Trophoblast cell (in vitro differentiated cells and primary cell): ENCODE measurements at regions not wholly inside any gene's neighbourhood (a gene's known extent, or its start where the extent isn't known, plus 50 kb on each side); places are given as distances from the start of the nearest gene placed in this dataset.

Experiments
- DNase-seq, 2 donors: peaks; one replicate each; pipeline ENCODE4 v3.0.0-alpha.2; 2016
- H2AFZ ChIP-seq: 2 replicates; pipeline ENCODE4 v1.6.1; 2013; ENCODE audit warnings: low read length, moderate library complexity, mild to moderate bottlenecking; ENCODE audit not compliant: insufficient read depth, poor library complexity
- H2AK5ac ChIP-seq: 2 replicates; pipeline ENCODE4 v1.6.1; 2013; ENCODE audit warnings: mild to moderate bottlenecking, low read length
- H2BK120ac ChIP-seq: 2 replicates; pipeline ENCODE4 v1.6.1; 2013; ENCODE audit warnings: low read length, mild to moderate bottlenecking, moderate library complexity; ENCODE audit not compliant: insufficient read depth, poor library complexity
- H2BK12ac ChIP-seq: 2 replicates; pipeline ENCODE4 v1.6.1; 2013; ENCODE audit warnings: mild to moderate bottlenecking, low read length, moderate library complexity
- H2BK5ac ChIP-seq: 2 replicates; pipeline ENCODE4 v1.6.1; 2013; ENCODE audit warnings: low read length, low read depth, moderate library complexity, mild to moderate bottlenecking; ENCODE audit not compliant: poor library complexity
- H3K14ac ChIP-seq: 2 replicates; pipeline ENCODE4 v1.6.1; 2013; ENCODE audit warnings: mild to moderate bottlenecking, low read length
- H3K18ac ChIP-seq: 2 replicates; pipeline ENCODE4 v1.6.1; 2013; ENCODE audit warnings: mild to moderate bottlenecking, low read length
- H3K23ac ChIP-seq: 2 replicates; pipeline ENCODE4 v1.6.1; 2013; ENCODE audit warnings: low read length
- H3K27ac ChIP-seq: 2 replicates; pipeline ENCODE4 v1.5.1; 2013; ENCODE audit warnings: low read depth, mild to moderate bottlenecking, inconsistent platforms, low read length, moderate library complexity
- H3K27me3 ChIP-seq: 2 replicates; pipeline ENCODE4 v1.6.1; 2013; ENCODE audit warnings: inconsistent platforms, mild to moderate bottlenecking, low read length, moderate library complexity; ENCODE audit not compliant: insufficient read depth
- H3K36me3 ChIP-seq, 2 experiments: 1 replicate in 1 of 2; 2 replicates in 1 of 2; pipeline ENCODE4 v1.6.1; 2013; ENCODE audit warnings: low read length in 2 of 2, mild to moderate bottlenecking in 2 of 2, moderate library complexity in 1 of 2; ENCODE audit not compliant: insufficient read depth in 2 of 2, control insufficient read depth in 1 of 2
- H3K4ac ChIP-seq: 2 replicates; pipeline ENCODE4 v1.6.1; 2013; ENCODE audit warnings: low read depth, mild to moderate bottlenecking, low read length, moderate library complexity
- H3K4me1 ChIP-seq, 2 experiments: 1 replicate in 1 of 2; 2 replicates in 1 of 2; pipeline ENCODE4 v1.6.1; 2013; ENCODE audit warnings: low read length in 2 of 2, mild to moderate bottlenecking in 2 of 2, moderate library complexity in 1 of 2; ENCODE audit not compliant: insufficient read depth in 2 of 2, control insufficient read depth in 1 of 2
- H3K4me2 ChIP-seq: 2 replicates; pipeline ENCODE4 v1.6.1; 2013; ENCODE audit warnings: inconsistent platforms, mild to moderate bottlenecking, low read length, moderate library complexity
- H3K4me3 ChIP-seq: 2 replicates; pipeline ENCODE4 v1.5.1; 2013; ENCODE audit warnings: mild to moderate bottlenecking, low read depth, low read length, inconsistent platforms
- H3K79me1 ChIP-seq: one replicate; pipeline ENCODE4 v1.6.1; 2013; ENCODE audit warnings: low read length
- H3K79me2 ChIP-seq: 2 replicates; pipeline ENCODE4 v1.6.1; 2013; ENCODE audit warnings: low read length, mild to moderate bottlenecking; ENCODE audit not compliant: control insufficient read depth, insufficient read depth, poor library complexity
- H3K9ac ChIP-seq: 2 replicates; pipeline ENCODE4 v1.6.1; 2013; ENCODE audit warnings: mild to moderate bottlenecking, low read length
- H3K9me3 ChIP-seq: 2 replicates; pipeline ENCODE4 v1.6.1; 2013; ENCODE audit warnings: low read depth, mild to moderate bottlenecking, control low read depth, inconsistent platforms, low read length; ENCODE audit not compliant: insufficient read depth
- H4K12ac ChIP-seq: 2 replicates; pipeline ENCODE4 v1.6.1; 2013; ENCODE audit warnings: low read depth, mild to moderate bottlenecking, low read length, moderate library complexity
- H4K8ac ChIP-seq: 2 replicates; pipeline ENCODE4 v1.6.1; 2013; ENCODE audit warnings: low read depth, mild to moderate bottlenecking, low read length, moderate library complexity
- H4K91ac ChIP-seq: one replicate; pipeline ENCODE4 v1.6.1; 2013; ENCODE audit warnings: low read depth, mild to moderate bottlenecking, low read length, moderate library complexity
- WGBS: extraction: QIAGEN DNeasy Blood & Tissue Kit; methylation state at CpG from one replicate; pipeline ENCODE4 v1.1.7; 2013; ENCODE audit warnings: missing lambda C conversion rate; ENCODE audit not compliant: insufficient read length, insufficient coverage; ENCODE audit errors: extremely low coverage; 5-methylcytosine and 5-hydroxymethylcytosine counted together

GRCh38 chr2:60066096-60066839, 487.2 kb downstream of the BCL11A start:
- Histone ChIP-seq H3K9me3 (no peaks in the 10 kb centered on the region), H3K36me3 (no peaks in the 10 kb centered on the region), H3K9ac (no peak overlapping the region), H4K12ac (no peak overlapping the region), H3K4me2 (no peak overlapping the region), H3K4ac (no peak overlapping the region), H4K8ac (peak overlapping the region; percentile 55), H2BK120ac (peak overlapping the region; percentile 69), H3K18ac (no peak overlapping the region), H3K79me2 (no peaks in the 10 kb centered on the region), H3K27ac (peak overlapping the region; percentile 58), H4K91ac (peak overlapping the region; percentile 70), H3K23ac (no peak overlapping the region), H3K79me1 (peaks cover 4% of the 10 kb centered on the region), H2BK12ac (peak overlapping the region; percentile 93), H3K4me1 (peaks cover 9 to 14% of the 10 kb centered on the region in 2 experiments), H3K14ac (peak overlapping the region; percentile 74), H2AK5ac (peak overlapping the region; percentile 80), H3K4me3 (no peak overlapping the region), H2AFZ (no peak overlapping the region), H3K27me3 (no peaks in the 10 kb centered on the region), H2BK5ac (peak overlapping the region; percentile 63)
- no CpG with 5 or more reads among the region's 6 CpGs for WGBS
- no peak for DNase-seq

DNA sequence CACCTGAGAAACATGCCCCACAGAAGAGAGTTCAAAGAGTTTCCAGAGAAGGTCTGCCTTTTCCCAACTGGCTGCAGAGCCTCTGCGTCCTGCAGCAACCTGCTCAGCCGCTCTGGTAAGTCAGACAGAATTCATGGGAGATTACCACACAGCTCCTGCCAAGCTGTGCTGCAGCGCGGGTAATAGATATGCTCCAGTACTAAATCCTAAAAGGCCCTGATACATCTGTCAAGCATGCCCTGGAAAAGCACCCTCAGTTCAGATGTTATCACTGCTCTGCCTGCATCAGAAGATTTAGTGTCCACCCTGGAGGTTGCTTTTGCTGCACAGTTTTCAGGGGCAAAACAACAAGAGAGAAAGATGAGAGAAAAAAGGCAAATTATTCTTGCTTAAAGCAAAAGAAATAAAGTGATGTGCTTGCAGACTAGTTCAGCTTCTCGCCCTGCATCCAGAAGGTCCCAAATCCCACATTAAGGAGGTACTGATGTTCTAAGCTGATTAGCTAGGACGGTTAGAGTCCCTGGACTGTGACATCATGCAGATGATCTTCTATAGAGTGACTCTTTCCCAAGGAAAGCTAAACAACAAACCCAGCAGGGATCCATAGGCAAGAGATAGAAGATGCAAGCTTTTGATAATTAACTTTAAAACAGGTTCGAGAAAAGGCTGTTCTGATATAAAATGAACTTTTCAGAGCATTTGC, 488.6 kb downstream of the BCL11A start:
- no CpG with 5 or more reads among the region's 7 CpGs for WGBS
- Histone ChIP-seq H3K79me1 (peaks cover 4% of the 10 kb centered on the region), H3K4me2 (peak overlapping the region; percentile 26)

GRCh38 chr2:60058781-60059180, 494.7 kb downstream of the BCL11A start:
- H4K91ac ChIP-seq, result no peak overlapping the region
- no peak overlapping the region for H3K27ac ChIP-seq
- no peaks in the 10 kb centered on the region for H3K27me3 ChIP-seq
- H3K36me3 ChIP-seq, result no peaks in the 10 kb centered on the region
- no peaks in the 10 kb centered on the region for H3K4me1 ChIP-seq
- no peaks in the 10 kb centered on the region for H3K9me3 ChIP-seq
- no peak overlapping the region for H3K4me3 ChIP-seq
- H2AK5ac ChIP-seq, result no peak overlapping the region
- H3K4ac ChIP-seq, result no peak overlapping the region
- no peak overlapping the region for H3K23ac ChIP-seq
- H2BK5ac ChIP-seq, result no peak overlapping the region
- H3K79me2 ChIP-seq, result peaks cover 1% of the 10 kb centered on the region
- no peak overlapping the region for H3K4me2 ChIP-seq
- H3K79me1 ChIP-seq, result no peaks in the 10 kb centered on the region
- H2BK120ac ChIP-seq, result no peak overlapping the region
- no peak overlapping the region for H2BK12ac ChIP-seq
- WGBS, result no CpG with 5 or more reads among the region's 6 CpGs
- no peak overlapping the region for H4K12ac ChIP-seq
- no peak overlapping the region for H2AFZ ChIP-seq
- H3K18ac ChIP-seq, result no peak overlapping the region
- DNase-seq, result no peak
- H4K8ac ChIP-seq, result no peak overlapping the region
- H3K9ac ChIP-seq, result no peak overlapping the region
- H3K14ac ChIP-seq, result no peak overlapping the region

More for the DNA sequence above, 488.6 kb downstream of the BCL11A start:
- Histone ChIP-seq H4K8ac (no peak overlapping the region), H3K36me3 (no peaks in the 10 kb centered on the region), H2BK120ac (no peak overlapping the region), H3K27ac (peak overlapping the region; percentile 38), H2AFZ (no peak overlapping the region), H2AK5ac (no peak overlapping the region), H2BK5ac (no peak overlapping the region), H3K4me3 (no peak overlapping the region), H3K23ac (no peak overlapping the region), H4K12ac (no peak overlapping the region), H4K91ac (no peak overlapping the region), H3K4ac (no peak overlapping the region), H3K18ac (no peak overlapping the region), H3K27me3 (no peaks in the 10 kb centered on the region), H3K4me1 (peaks cover 9 to 14% of the 10 kb centered on the region in 2 experiments), H2BK12ac (no peak overlapping the region), H3K9me3 (no peaks in the 10 kb centered on the region), H3K79me2 (no peaks in the 10 kb centered on the region), H3K9ac (no peak overlapping the region), H3K14ac (no peak overlapping the region)
- DNase-seq, result peak; percentile 62 to 74

GRCh38 chr2:60054571-60055340, 498.7 kb downstream of the BCL11A start:
- Histone ChIP-seq H3K9ac (no peak overlapping the region), H2BK120ac (no peak overlapping the region), H3K4ac (no peak overlapping the region), H3K4me3 (no peak overlapping the region), H2AFZ (no peak overlapping the region), H3K4me2 (no peak overlapping the region), H4K12ac (no peak overlapping the region), H4K8ac (no peak overlapping the region), H3K27me3 (no peaks in the 10 kb centered on the region), H3K27ac (no peak overlapping the region), H2BK5ac (no peak overlapping the region), H3K14ac (no peak overlapping the region), H3K4me1 (no peaks in the 10 kb centered on the region), H3K18ac (no peak overlapping the region), H2BK12ac (no peak overlapping the region), H3K36me3 (no peaks in the 10 kb centered on the region), H3K23ac (no peak overlapping the region), H3K9me3 (no peaks in the 10 kb centered on the region), H3K79me2 (peaks cover 1% of the 10 kb centered on the region), H3K79me1 (no peaks in the 10 kb centered on the region), H2AK5ac (no peak overlapping the region), H4K91ac (no peak overlapping the region)
- no peak for DNase-seq
- WGBS, result no CpG with 5 or more reads among the region's 6 CpGs
